ENCODE measurements at regions not wholly inside any gene's neighbourhood (a gene's known extent, or its start where the extent isn't known, plus 50 kb on each side); places are given as distances from the start of the nearest gene placed in this dataset.
"Not testable (repeated sequence)": the region's sequence is repeated elsewhere in the genome, so short reads cannot be mapped to it uniquely, and the experiment has no call there.

GRCh38 chr1:58190267-58190988 lies 356.1 kb downstream of the OMA1 start:
- no peak for DNase-seq (ENCODE audit: low read depth)

GRCh38 chr1:58189453-58189852 lies 357.1 kb downstream of the OMA1 start:
- DNase-seq (ENCODE audit: low read depth) = no peak
- TF ChIP-seq CTCF (conservative IDR thresholded peaks at IDR 0.05; ENCODE audit: low read length) = no peak
- no peak overlapping the region for H3K4me3 ChIP-seq (ENCODE audit: low read length)

More at GRCh38 chr1:58190267-58190988, 356.1 kb downstream of the OMA1 start:
- H3K4me3 ChIP-seq (ENCODE audit: low read length) = no peak overlapping the region
- no peak for TF ChIP-seq CTCF (conservative IDR thresholded peaks at IDR 0.05; ENCODE audit: low read length)

- DNase-seq (ENCODE audit: low read depth) = no peak
- no peak for TF ChIP-seq CTCF (conservative IDR thresholded peaks at IDR 0.05; ENCODE audit: low read length)
Observed at GRCh38 chr1:58183286-58183685, 363.2 kb downstream of the OMA1 start.

GRCh38 chr1:58180537-58180936 lies 366.0 kb downstream of the OMA1 start:
- TF ChIP-seq CTCF (conservative IDR thresholded peaks at IDR 0.05; ENCODE audit: low read length) = no peak
- DNase-seq (ENCODE audit: low read depth) = no peak
- H3K4me3 ChIP-seq (ENCODE audit: low read length) = no peak overlapping the region

More at GRCh38 chr1:58183286-58183685, 363.2 kb downstream of the OMA1 start:
- no peak overlapping the region for H3K4me3 ChIP-seq (ENCODE audit: low read length)

- DNase-seq (ENCODE audit: low read depth); H3K4me3 ChIP-seq (ENCODE audit: low read length): not testable (repeated sequence)
Observed at GRCh38 chr1:58169160-58169559, 377.4 kb downstream of the OMA1 start.

GRCh38 chr1:58167131-58167530 lies 379.4 kb downstream of the OMA1 start:
- not testable (repeated sequence) for H3K4me3 ChIP-seq (ENCODE audit: low read length); DNase-seq (ENCODE audit: low read depth)

GRCh38 chr1:58166417-58166816 lies 380.1 kb downstream of the OMA1 start:
- no peak for DNase-seq (ENCODE audit: low read depth)
- no peak for TF ChIP-seq CTCF (conservative IDR thresholded peaks at IDR 0.05; ENCODE audit: low read length)
- H3K4me3 ChIP-seq (ENCODE audit: low read length) = no peak overlapping the region

- no peak overlapping the region for H3K4me3 ChIP-seq (ENCODE audit: low read length)
- DNase-seq (ENCODE audit: low read depth) = no peak
- TF ChIP-seq CTCF (conservative IDR thresholded peaks at IDR 0.05; ENCODE audit: low read length) = no peak
Observed at GRCh38 chr1:58165073-58165472, 381.5 kb downstream of the OMA1 start.
